Body of pancreas (tissue), 4 donors: ENCODE measurements at regions not wholly inside any gene's neighbourhood (a gene's known extent, or its start where the extent isn't known, plus 50 kb on each side); places are given as distances from the start of the nearest gene placed in this dataset.
A peak's percentile ranks its signal among the peaks of the same experiment; 100 is the strongest.

Experiments
- ATAC-seq: fragments of 150-250 bp; one replicate; pipeline ENCODE4 v1.9.1; 2016
- DNase-seq, 4 donors: peaks; one replicate each; pipeline ENCODE4 v3.0.0-alpha.2; 2019
- H3K27ac ChIP-seq, 4 donors: fragments of 200-600 bp; sonication (generic); 1 replicate in 3 of 4; 2 replicates in 1 of 4; pipeline versions ENCODE4 v1.5.1 to v1.6.1; 2016 to 2019; ENCODE audit warnings: mild to moderate bottlenecking in 1 of 4, mixed read lengths in 1 of 4, moderate library complexity in 1 of 4
- H3K27me3 ChIP-seq, 2 donors: fragments of 200-600 bp; sonication (generic); one replicate each; pipeline ENCODE4 v1.6.0; 2016; ENCODE audit warnings: mild to moderate bottlenecking in 1 of 2
- H3K36me3 ChIP-seq, 2 donors: fragments of 200-600 bp; sonication (generic); replicated peaks in 1 of 2; 2 replicates each; pipeline ENCODE4 v1.5.1; 2016; ENCODE audit warnings: low read depth in 2 of 2; ENCODE audit not compliant: insufficient read depth in 1 of 2
- H3K4me1 ChIP-seq: fragments of 200-600 bp; sonication (generic); one replicate; pipeline ENCODE4 v1.6.0; 2016
- H3K4me3 ChIP-seq, 2 donors: fragments of 200-600 bp; sonication (generic); 1 replicate in 1 of 2; 2 replicates in 1 of 2; pipeline ENCODE4 v1.5.1; 2016 to 2019
- H3K9me3 ChIP-seq, 3 donors: fragments of 200-600 bp; sonication (generic); 1 replicate in 2 of 3; 2 replicates in 1 of 3; pipeline ENCODE4 v1.5.1; 2016
- CTCF ChIP-seq, 7 experiments: fragments of 450-650 bp in 4 of 7; fragments of 200-600 bp in 3 of 7; sonication (generic) in 3 of 7; IDR thresholded peaks; one replicate each; pipeline ENCODE4 v1.5.1; 2016 to 2019; ENCODE audit warnings: antibody characterized with exemption in 7 of 7
- POLR2A ChIP-seq, 3 donors: fragments of 450-650 bp; IDR thresholded peaks; one replicate each; pipeline ENCODE4 v1.6.1; 2016; ENCODE audit warnings: antibody characterized with exemption in 3 of 3, mild to moderate bottlenecking in 2 of 3
- WGBS, 2 donors: methylation state at CpG; one replicate each; pipeline ENCODE4 v1.1.5; 2017; 5-methylcytosine and 5-hydroxymethylcytosine counted together
- intact Hi-C: fragments of 100-400 bp; cut with DNase I; formaldehyde crosslinking; loops from one replicate; pipeline ENCODE4 v1.15.1; 2023

- intact Hi-C loops: no loop called here
- H3K36me3 ChIP-seq: no peaks in the 10 kb centered on the region
- peak overlapping the region in 3 of 4 donors; percentile 26 to 73 (median 55) for H3K27ac ChIP-seq
- DNase-seq (peak in 2 of 4 donors; percentile 5 to 20), ATAC-seq (peak; percentile 33)
- peaks cover 5% of the 10 kb centered on the region for H3K4me1 ChIP-seq
- no peaks in the 10 kb centered on the region for H3K9me3 ChIP-seq
- no peaks in the 10 kb centered on the region for H3K27me3 ChIP-seq
- TF ChIP-seq POLR2A (IDR thresholded peaks at IDR 0.05) (peak in 1 of 3 donors; percentile 24), CTCF (IDR thresholded peaks at IDR 0.05) (no peak)
- H3K4me3 ChIP-seq: no peak overlapping the region
- 53 to 60% methylated on average over 11 of the region's 11 CpGs for WGBS, 2 donors
Observed at GRCh38 chr9:86460216-86461002, 106.2 kb upstream of the TUT7 start.

- peak overlapping the region in 3 of 4 donors; percentile 26 to 73 (median 55) for H3K27ac ChIP-seq
Observed at GRCh38 chr9:86459599-86460155, 105.5 kb upstream of the TUT7 start.

GRCh38 chr9:86459191-86459590 is 105.0 kb upstream of the TUT7 start:
- ATAC-seq: no peak
- intact Hi-C loops: no loop called here
- Histone ChIP-seq H3K27ac (peak overlapping the region in 3 of 4 donors; percentile 6 to 73 (median 55)), H3K4me1 (peaks cover 10% of the 10 kb centered on the region), H3K4me3 (no peak overlapping the region), H3K36me3 (no peaks in the 10 kb centered on the region), H3K9me3 (no peaks in the 10 kb centered on the region), H3K27me3 (no peaks in the 10 kb centered on the region)
- TF ChIP-seq CTCF (IDR thresholded peaks at IDR 0.05): no peak
- TF ChIP-seq POLR2A (IDR thresholded peaks at IDR 0.05): no peak
- no peak for DNase-seq

More at GRCh38 chr9:86459599-86460155, 105.5 kb upstream of the TUT7 start:
- no peak for DNase-seq
- Histone ChIP-seq H3K4me3 (no peak overlapping the region), H3K36me3 (no peaks in the 10 kb centered on the region), H3K4me1 (peaks cover 5% of the 10 kb centered on the region), H3K9me3 (no peaks in the 10 kb centered on the region), H3K27me3 (no peaks in the 10 kb centered on the region)
- 48 to 54% methylated on average over 5 of the region's 5 CpGs for WGBS, 2 donors
- no peak for ATAC-seq
- intact Hi-C loops: no loop called here
- TF ChIP-seq CTCF (IDR thresholded peaks at IDR 0.05): no peak

- no peak overlapping the region for H3K4me3 ChIP-seq
- no peaks in the 10 kb centered on the region for H3K27me3 ChIP-seq
- peaks cover 14% of the 10 kb centered on the region for H3K4me1 ChIP-seq
- no peaks in the 10 kb centered on the region for H3K9me3 ChIP-seq
- TF ChIP-seq POLR2A (IDR thresholded peaks at IDR 0.05) (no peak), CTCF (IDR thresholded peaks at IDR 0.05) (no peak)
- no peaks in the 10 kb centered on the region for H3K36me3 ChIP-seq
- peak overlapping the region; percentile 40 to 73 (median 52) for H3K27ac ChIP-seq
- intact Hi-C loops: no loop called here
- ATAC-seq: peak; percentile 37
- 51 to 53% methylated on average over 7 of the region's 7 CpGs for WGBS, 2 donors
- DNase-seq: no peak
Observed at GRCh38 chr9:86458191-86458855, 104.1 kb upstream of the TUT7 start.
